Psoas muscle (tissue), 7 donors: ENCODE measurements at regions not wholly inside any gene's neighbourhood (a gene's known extent, or its start where the extent isn't known, plus 50 kb on each side); places are given as distances from the start of the nearest gene placed in this dataset.
"Not testable (repeated sequence)": the region's sequence is repeated elsewhere in the genome, so short reads cannot be mapped to it uniquely, and the experiment has no call there.

Experiments
- ATAC-seq, 4 donors: fragments of 200-7000 bp; cut with Tn5 transposase; one replicate each; pipeline ENCODE4 v1.9.1; 2020; ENCODE audit warnings: moderate library complexity in 3 of 4, mild to moderate bottlenecking in 2 of 4
- DNase-seq, 2 donors: peaks; one replicate each; pipeline ENCODE4 v3.0.0-alpha.2; 2020
- H3K27ac ChIP-seq: fragments of 200-600 bp; one replicate; pipeline ENCODE4 v1.8.0; 2022
- H3K27me3 ChIP-seq, 3 donors: fragments of 200-600 bp in 1 of 3; one replicate each; pipeline versions ENCODE4 v1.6.1 to v1.8.0; 2013 to 2022; ENCODE audit warnings: low read length in 2 of 3, mild to moderate bottlenecking in 2 of 3, moderate library complexity in 1 of 3; ENCODE audit not compliant: insufficient read depth in 3 of 3
- H3K36me3 ChIP-seq, 2 donors: fragments of 200-600 bp in 1 of 2; one replicate each; pipeline versions ENCODE4 v1.6.1 to v1.8.0; 2013 to 2022; ENCODE audit warnings: low read depth in 1 of 2, mild to moderate bottlenecking in 1 of 2, moderate library complexity in 1 of 2; ENCODE audit not compliant: insufficient read depth in 1 of 2
- H3K4me1 ChIP-seq: fragments of 200-600 bp; one replicate; pipeline ENCODE4 v1.8.0; 2022
- H3K4me3 ChIP-seq: fragments of 200-600 bp; one replicate; pipeline ENCODE4 v1.8.0; 2022; ENCODE audit warnings: mild to moderate bottlenecking
- H3K9me3 ChIP-seq: fragments of 200-600 bp; one replicate; pipeline ENCODE4 v1.8.0; 2022
- CTCF ChIP-seq: fragments of 200-600 bp; IDR thresholded peaks from one replicate; pipeline ENCODE4 v1.8.0; 2022; ENCODE audit warnings: antibody characterized with exemption
- WGBS, 3 donors: extraction: QIAGEN DNeasy Blood & Tissue Kit; methylation state at CpG; one replicate each; pipeline versions ENCODE4 v1.1.6 to v1.1.7; 2013; 5-methylcytosine and 5-hydroxymethylcytosine counted together
- intact Hi-C, 2 donors: fragments of 100-400 bp; cut with DNase I; formaldehyde crosslinking; loops; one replicate each; pipeline versions ENCODE4 v1.11.0 to v1.14.2; 2022
- donor health status: healthy with polysubstance abuse.
- donor health status: DM: no; HTN: no; CAD: no; lungs with moderate emphysema.
- donor health status: Bipolar disorder and iron deficiency.
- donor health status: healthy.
- donor health status: DM: yes; HTN: yes; CAD: no.
- donor health status: DM: no; HTN: no; CAD: no.
- donor health status: DM: yes; HTN: yes; CAD: no.

- Histone ChIP-seq H3K4me3 (no peak overlapping the region), H3K4me1 (no peaks in the 10 kb centered on the region), H3K27me3 (no peaks in the 10 kb centered on the region), H3K36me3 (no peaks in the 10 kb centered on the region), H3K9me3 (no peaks in the 10 kb centered on the region), H3K27ac (no peak overlapping the region)
- no peak for ATAC-seq
- 72 to 76% (median 74%) methylated on average over 3 of the region's 3 CpGs for WGBS, 3 donors
- DNase-seq = no peak
- no peak for TF ChIP-seq CTCF
- intact Hi-C loops = no loop called here
Observed at GRCh38 chr6:134748484-134748883, 201.4 kb downstream of the ALDH8A1 start.

DNA sequence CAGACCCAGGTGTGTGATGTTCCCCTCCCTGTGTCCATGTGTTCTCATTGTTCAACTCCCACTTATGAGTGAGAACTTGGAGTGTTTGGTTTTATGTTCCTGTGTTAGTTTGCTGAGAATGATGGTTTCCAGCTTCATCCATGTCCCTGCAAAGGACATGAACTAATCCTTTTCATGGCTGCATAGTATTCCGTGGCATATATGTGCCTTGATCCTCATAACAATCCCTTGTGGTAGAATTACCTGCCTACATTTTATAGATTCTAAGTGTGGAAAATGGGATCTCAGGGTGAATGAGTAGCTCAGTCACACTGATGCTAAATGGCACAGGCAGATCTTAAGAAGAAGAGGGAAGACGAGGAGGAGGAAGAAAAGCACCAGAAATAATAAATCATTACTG, 202.7 kb downstream of the ALDH8A1 start:
- H3K36me3 ChIP-seq, H3K27me3 ChIP-seq, DNase-seq, H3K27ac ChIP-seq, H3K9me3 ChIP-seq, H3K4me3 ChIP-seq, ATAC-seq, intact Hi-C loops, H3K4me1 ChIP-seq: not testable (repeated sequence)
- WGBS, 3 donors = 87 to 93% (median 89%) methylated on average over 2 of the region's 2 CpGs

- no peak for TF ChIP-seq CTCF
- H3K4me1 ChIP-seq = no peaks in the 10 kb centered on the region
- WGBS, 3 donors = 68 to 73% (median 68%) methylated on average over 2 of the region's 2 CpGs
- no peak for ATAC-seq
- no peaks in the 10 kb centered on the region for H3K36me3 ChIP-seq
- H3K27me3 ChIP-seq = no peaks in the 10 kb centered on the region
- no peaks in the 10 kb centered on the region for H3K9me3 ChIP-seq
- H3K27ac ChIP-seq = no peak overlapping the region
- intact Hi-C loops = no loop called here
- no peak for DNase-seq
- H3K4me3 ChIP-seq = no peak overlapping the region
Observed at GRCh38 chr6:134746140-134746539, 203.8 kb downstream of the ALDH8A1 start.

DNA sequence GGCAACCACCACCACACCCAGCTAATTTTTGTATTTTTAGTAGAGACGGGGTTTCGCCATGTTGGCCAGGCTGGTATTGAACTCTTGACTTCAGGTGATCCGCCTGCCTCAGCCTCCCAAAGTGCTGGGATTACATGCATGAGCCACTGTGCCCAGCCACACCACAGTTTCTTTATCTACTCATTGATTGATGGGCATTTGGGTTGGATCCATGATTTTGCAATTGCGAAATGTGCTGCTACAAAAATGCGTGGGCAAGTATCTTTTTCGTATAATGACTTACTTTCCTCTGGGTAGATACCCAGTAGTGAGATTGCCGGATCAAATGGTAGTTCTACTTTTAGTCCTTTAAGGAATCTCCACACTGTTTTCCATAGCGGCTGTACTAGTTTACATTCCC, 204.7 kb downstream of the ALDH8A1 start:
- H3K36me3 ChIP-seq, H3K4me3 ChIP-seq, H3K27me3 ChIP-seq, H3K27ac ChIP-seq, ATAC-seq, DNase-seq, H3K9me3 ChIP-seq, intact Hi-C loops, H3K4me1 ChIP-seq: not testable (repeated sequence)
- 93 to 95% (median 93%) methylated on average over 8 of the region's 8 CpGs for WGBS, 3 donors

- intact Hi-C loops = no loop called here
- no peaks in the 10 kb centered on the region for H3K36me3 ChIP-seq
- no peak overlapping the region for H3K4me3 ChIP-seq
- DNase-seq = no peak
- no peak for TF ChIP-seq CTCF
- ATAC-seq = peak in 3 of 4 donors; percentile 29 to 48 (median 45)
- H3K27me3 ChIP-seq = no peaks in the 10 kb centered on the region
- peaks cover 6% of the 10 kb centered on the region for H3K4me1 ChIP-seq
- H3K9me3 ChIP-seq = no peaks in the 10 kb centered on the region
- no peak overlapping the region for H3K27ac ChIP-seq
Observed at GRCh38 chr6:134744301-134744700, 205.6 kb downstream of the ALDH8A1 start.

- H3K36me3 ChIP-seq = no peaks in the 10 kb centered on the region
- 46 to 64% (median 48%) methylated on average over 7 of the region's 7 CpGs for WGBS, 3 donors
- intact Hi-C loops = loop anchor here in 1 of 2 donors (2.0 kb wide), 1 partner anchor 74 kb away; no protein-coding TSS in a partner anchor
- H3K9me3 ChIP-seq = no peaks in the 10 kb centered on the region
- peak; percentile 42 to 85 (median 66) for ATAC-seq
- peaks cover 8% of the 10 kb centered on the region for H3K4me1 ChIP-seq
- H3K27me3 ChIP-seq = no peaks in the 10 kb centered on the region
- peak; percentile 32 for TF ChIP-seq CTCF
- H3K4me3 ChIP-seq = peak overlapping the region; percentile 19
- DNase-seq = no peak
- no peak overlapping the region for H3K27ac ChIP-seq
Observed at GRCh38 chr6:134741200-134741536, 208.7 kb downstream of the ALDH8A1 start.
